ENCODE measurements at regions not wholly inside any gene's neighbourhood (a gene's known extent, or its start where the extent isn't known, plus 50 kb on each side); places are given as distances from the start of the nearest gene placed in this dataset.

- no peak for TF ChIP-seq CTCF (IDR thresholded peaks at IDR 0.05; ENCODE audit: low read depth, low read length)
- Histone ChIP-seq H3K4me3 (ENCODE audit: low read depth, low read length) (no peak overlapping the region), H3K27me3 (ENCODE audit: insufficient read depth, low read depth, severe bottlenecking) (no peaks in the 10 kb centered on the region), H3K27ac (no peak overlapping the region), H3K9me3 (ENCODE audit: severe bottlenecking) (no peaks in the 10 kb centered on the region), H3K36me3 (no peaks in the 10 kb centered on the region)
- no peak for DNase-seq
Measured at GRCh38 chr3:110533089-110533488, 538.5 kb upstream of the NECTIN3 start.

- no peak for DNase-seq
- TF ChIP-seq CTCF (IDR thresholded peaks at IDR 0.05; ENCODE audit: low read depth, low read length) = no peak
- Histone ChIP-seq H3K27me3 (ENCODE audit: insufficient read depth, low read depth, severe bottlenecking) (no peaks in the 10 kb centered on the region), H3K27ac (no peak overlapping the region), H3K9me3 (ENCODE audit: severe bottlenecking) (no peaks in the 10 kb centered on the region), H3K4me3 (ENCODE audit: low read depth, low read length) (no peak overlapping the region), H3K36me3 (no peaks in the 10 kb centered on the region)
Measured at GRCh38 chr3:110542552-110543150, 529.0 kb upstream of the NECTIN3 start.

- Histone ChIP-seq H3K36me3 (no peaks in the 10 kb centered on the region), H3K4me3 (ENCODE audit: low read depth, low read length) (no peak overlapping the region), H3K27me3 (ENCODE audit: insufficient read depth, low read depth, severe bottlenecking) (no peaks in the 10 kb centered on the region), H3K27ac (no peak overlapping the region), H3K9me3 (ENCODE audit: severe bottlenecking) (no peaks in the 10 kb centered on the region)
- TF ChIP-seq CTCF (IDR thresholded peaks at IDR 0.05; ENCODE audit: low read depth, low read length) = no peak
- DNase-seq = no peak
Measured at GRCh38 chr3:110544730-110545129, 526.9 kb upstream of the NECTIN3 start.

- TF ChIP-seq CTCF (IDR thresholded peaks at IDR 0.05; ENCODE audit: low read depth, low read length) = no peak
- H3K36me3 ChIP-seq = no peaks in the 10 kb centered on the region
- no peaks in the 10 kb centered on the region for H3K27me3 ChIP-seq (ENCODE audit: insufficient read depth, low read depth, severe bottlenecking)
- no peak for DNase-seq
- no peaks in the 10 kb centered on the region for H3K9me3 ChIP-seq (ENCODE audit: severe bottlenecking)
- no peak overlapping the region for H3K4me3 ChIP-seq (ENCODE audit: low read depth, low read length)
- H3K27ac ChIP-seq = no peak overlapping the region
Measured at GRCh38 chr3:110550511-110550910, 521.1 kb upstream of the NECTIN3 start.

- no peak for TF ChIP-seq CTCF (IDR thresholded peaks at IDR 0.05; ENCODE audit: low read depth, low read length)
- Histone ChIP-seq H3K4me3 (ENCODE audit: low read depth, low read length) (no peak overlapping the region), H3K36me3 (no peaks in the 10 kb centered on the region), H3K9me3 (ENCODE audit: severe bottlenecking) (no peaks in the 10 kb centered on the region), H3K27ac (no peak overlapping the region), H3K27me3 (ENCODE audit: insufficient read depth, low read depth, severe bottlenecking) (no peaks in the 10 kb centered on the region)
- no peak for DNase-seq
Measured at GRCh38 chr3:110562621-110563020, 509.0 kb upstream of the NECTIN3 start.

GRCh38 chr3:110564674-110565073, 506.9 kb upstream of the NECTIN3 start:
- no peak for DNase-seq
- no peak for TF ChIP-seq CTCF (IDR thresholded peaks at IDR 0.05; ENCODE audit: low read depth, low read length)
- Histone ChIP-seq H3K4me3 (ENCODE audit: low read depth, low read length) (no peak overlapping the region), H3K36me3 (no peaks in the 10 kb centered on the region), H3K27me3 (ENCODE audit: insufficient read depth, low read depth, severe bottlenecking) (no peaks in the 10 kb centered on the region), H3K9me3 (ENCODE audit: severe bottlenecking) (no peaks in the 10 kb centered on the region), H3K27ac (no peak overlapping the region)

Data from WERI-Rb-1 (cell line).